GM23338 (cell line): ENCODE measurements at regions not wholly inside any gene's neighbourhood (a gene's known extent, or its start where the extent isn't known, plus 50 kb on each side); places are given as distances from the start of the nearest gene placed in this dataset.

ENCODE experiments used
- ATAC-seq: fragments of 200-7000 bp; cut with Tn5 transposase; 3 replicates; pipeline ENCODE4 v1.9.1; 2020
- DNase-seq: peaks from one replicate; pipeline ENCODE4 v3.0.0-alpha.2; 2015; ENCODE audit warnings: low spot score
- H2AFZ ChIP-seq: fragments of 200-600 bp; sonication (generic); 2 replicates; pipeline ENCODE4 v1.8.0; 2016; ENCODE audit warnings: antibody characterized with exemption, mild to moderate bottlenecking, moderate library complexity
- H3F3A ChIP-seq: fragments of 200-600 bp; sonication (generic); replicated peaks from 2 replicates; pipeline ENCODE4 v1.8.0; 2017; ENCODE audit warnings: antibody characterized with exemption, mixed run types, low read depth
- H3K27ac ChIP-seq: fragments of 200-600 bp; sonication (generic); 2 replicates; pipeline ENCODE4 v1.6.1; 2016; ENCODE audit warnings: low read depth
- H3K27me3 ChIP-seq: fragments of 200-600 bp; sonication (generic); 2 replicates; pipeline ENCODE4 v1.8.0; 2016; ENCODE audit warnings: mild to moderate bottlenecking, mixed run types, moderate library complexity; ENCODE audit not compliant: insufficient read depth
- H3K36me3 ChIP-seq: fragments of 200-600 bp; sonication (generic); 2 replicates; pipeline ENCODE4 v1.8.0; 2016; ENCODE audit warnings: mild to moderate bottlenecking; ENCODE audit not compliant: insufficient read depth
- H3K4me1 ChIP-seq: fragments of 200-600 bp; sonication (generic); 2 replicates; pipeline ENCODE4 v1.8.0; 2016; ENCODE audit warnings: mild to moderate bottlenecking, moderate library complexity; ENCODE audit not compliant: insufficient read depth
- H3K4me2 ChIP-seq: fragments of 200-600 bp; sonication (generic); 2 replicates; pipeline ENCODE4 v1.7.1; 2017; ENCODE audit warnings: mixed run types
- H3K4me3 ChIP-seq: fragments of 200-600 bp; sonication (generic); 2 replicates; pipeline ENCODE4 v1.6.1; 2016; ENCODE audit warnings: mixed run types
- H3K79me2 ChIP-seq: fragments of 200-600 bp; sonication (generic); replicated peaks from 2 replicates; pipeline ENCODE4 v1.8.0; 2017; ENCODE audit warnings: mild to moderate bottlenecking; ENCODE audit not compliant: insufficient read depth
- H3K9me2 ChIP-seq: fragments of 200-600 bp; sonication (generic); 2 replicates; pipeline ENCODE4 v1.8.0; 2017; ENCODE audit not compliant: insufficient read depth
- H4K20me1 ChIP-seq: fragments of 200-600 bp; sonication (generic); replicated peaks from 2 replicates; pipeline ENCODE4 v1.8.0; 2017; ENCODE audit warnings: mild to moderate bottlenecking; ENCODE audit not compliant: insufficient read depth
- H3K27ac Mint-ChIP-seq: 2 replicates; pipeline ENCODE4 v1.8.0; 2020; ENCODE audit warnings: inconsistent platforms, mild to moderate bottlenecking, moderate library complexity, mixed read lengths
- H3K27me3 Mint-ChIP-seq: 3 replicates; pipeline ENCODE4 v1.8.0; 2022; ENCODE audit warnings: low read depth, mild to moderate bottlenecking, moderate library complexity, mixed read lengths, inconsistent platforms; ENCODE audit not compliant: insufficient read depth, poor library complexity
- H3K36me3 Mint-ChIP-seq: 3 replicates; pipeline ENCODE4 v1.8.0; 2021; ENCODE audit warnings: low read depth, mild to moderate bottlenecking, inconsistent platforms, moderate library complexity, mixed read lengths
- H3K4me1 Mint-ChIP-seq: 3 replicates; pipeline ENCODE4 v1.8.0; 2020; ENCODE audit warnings: mild to moderate bottlenecking, inconsistent platforms, mixed read lengths
- H3K4me3 Mint-ChIP-seq: 3 replicates; pipeline ENCODE4 v1.8.0; 2021; ENCODE audit warnings: moderate library complexity, mild to moderate bottlenecking, inconsistent platforms, mixed read lengths
- H3K9me3 Mint-ChIP-seq: 3 replicates; pipeline ENCODE4 v1.8.0; 2020; ENCODE audit warnings: moderate library complexity, mild to moderate bottlenecking, inconsistent platforms, mixed read lengths
- CREB1 ChIP-seq: fragments of 250-450 bp; sonication (Bioruptor Pico); IDR thresholded peaks from 2 replicates; pipeline ENCODE4 v1.5.0; 2020; ENCODE audit warnings: low read depth, mild to moderate bottlenecking, moderate library complexity
- EZH2 ChIP-seq: fragments of 200-600 bp; sonication (generic); IDR thresholded peaks from one replicate; pipeline ENCODE4 v1.8.0; 2017; ENCODE audit warnings: antibody characterized with exemption, mild to moderate bottlenecking, low read depth; ENCODE audit not compliant: unreplicated experiment
- EZH2phosphoT487 ChIP-seq: fragments of 200-600 bp; sonication (generic); IDR thresholded peaks from one replicate; pipeline ENCODE4 v1.8.1; 2018; ENCODE audit warnings: antibody characterized with exemption; ENCODE audit not compliant: unreplicated experiment
- JUNB ChIP-seq: IDR thresholded peaks from one replicate; pipeline ENCODE4 v1.6.1; 2016; ENCODE audit warnings: antibody characterized with exemption; ENCODE audit not compliant: unreplicated experiment
- NANOG ChIP-seq: IDR thresholded peaks from 2 replicates; pipeline ENCODE4 v1.6.1; 2016; ENCODE audit warnings: antibody characterized with exemption, borderline replicate concordance
- POLR2AphosphoS5 ChIP-seq: IDR thresholded peaks from 2 replicates; pipeline ENCODE4 v1.6.1; 2016; ENCODE audit warnings: antibody characterized with exemption, low read depth
- STAT1 ChIP-seq: IDR thresholded peaks from one replicate; pipeline ENCODE4 v1.6.1; 2016; ENCODE audit warnings: antibody characterized with exemption; ENCODE audit not compliant: unreplicated experiment
- ZNF114 ChIP-seq: fragments of 250-450 bp; sonication (Bioruptor Pico); IDR thresholded peaks from 2 replicates; pipeline ENCODE4 v1.5.0; 2020; ENCODE audit warnings: mild to moderate bottlenecking, moderate library complexity
- ZNF331 ChIP-seq: fragments of 250-450 bp; sonication (Bioruptor Pico); IDR thresholded peaks from 2 replicates; pipeline ENCODE4 v1.5.0; 2020; ENCODE audit warnings: low read depth, mild to moderate bottlenecking, moderate library complexity
- TF ChIP-seq, protein P1 (sequence below), 2 experiments: fragments of 200-600 bp in 1 of 2; sonication (generic) in 1 of 2; conservative IDR thresholded peaks; 2 replicates each; pipeline versions ENCODE4 v1.5.1 to v1.6.1; 2016 to 2017; ENCODE audit warnings: antibody characterized with exemption in 2 of 2, low read depth in 2 of 2, mild to moderate bottlenecking in 2 of 2, moderate library complexity in 1 of 2
- TF ChIP-seq, protein P2 (sequence below): fragments of 250-450 bp; sonication (Bioruptor Pico); IDR thresholded peaks from 2 replicates; pipeline ENCODE4 v1.5.0; 2020; ENCODE audit warnings: mild to moderate bottlenecking, moderate library complexity
- TF ChIP-seq, protein P3 (sequence below): IDR thresholded peaks from 2 replicates; pipeline ENCODE4 v1.6.1; 2016; ENCODE audit warnings: antibody characterized with exemption
- TF ChIP-seq, protein P4 (sequence below): IDR thresholded peaks from one replicate; pipeline ENCODE4 v1.6.1; 2018; ENCODE audit warnings: antibody characterized with exemption; ENCODE audit not compliant: unreplicated experiment

DNA sequence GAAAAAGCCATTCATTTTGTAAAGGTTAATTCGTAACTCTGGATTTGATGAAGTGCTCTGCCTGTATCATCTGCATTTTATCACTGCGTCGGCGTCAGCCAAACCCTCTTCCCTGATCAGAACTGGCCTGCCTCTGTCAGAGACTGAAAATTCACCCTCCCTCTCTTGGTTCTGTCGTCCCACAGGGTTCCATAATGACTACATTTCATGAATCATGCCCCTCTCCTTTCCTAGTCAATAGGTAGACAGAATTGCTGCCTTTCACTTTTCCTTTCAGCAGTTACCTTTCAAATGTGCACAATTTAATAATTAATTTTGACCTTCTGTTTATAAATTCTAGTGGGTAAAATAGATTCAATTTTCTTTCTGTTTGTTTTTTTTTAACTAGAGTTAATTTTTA, 423.4 kb downstream of the RFC3 start:
- Mint-ChIP-seq H3K27ac (no peak overlapping the region), H3K9me3 (peaks cover 20% of the 10 kb centered on the region; the same call in 1 of the 3 replicates), H3K27me3 (no peaks in the 10 kb centered on the region), H3K4me3 (no peak overlapping the region), H3K36me3 (peaks cover 8% of the 10 kb centered on the region), H3K4me1 (no peaks in the 10 kb centered on the region; the same call in 2 of the 3 replicates)
- Histone ChIP-seq H2AFZ (0 out of 2 replicates have a peak overlapping the region, but pooled peaks have one; percentile 24), H3K4me2 (no peak overlapping the region), H3K9me2 (no peaks in the 10 kb centered on the region), H3K36me3 (no peaks in the 10 kb centered on the region), H3K4me3 (no peak overlapping the region), H3K27me3 (no peaks in the 10 kb centered on the region), H3F3A (no peaks in the 10 kb centered on the region), H4K20me1 (no peaks in the 10 kb centered on the region), H3K27ac (no peak overlapping the region), H3K4me1 (no peaks in the 10 kb centered on the region), H3K79me2 (no peaks in the 10 kb centered on the region)
- TF ChIP-seq ZNF331 (CRISPR knock-in tag) = no peak
- no peak for TF ChIP-seq CREB1 (CRISPR knock-in tag)
- TF ChIP-seq JUNB = no peak
- no peak for TF ChIP-seq STAT1
- no peak for TF ChIP-seq EZH2phosphoT487
- no peak for TF ChIP-seq POLR2AphosphoS5
- TF ChIP-seq, protein P1, sequence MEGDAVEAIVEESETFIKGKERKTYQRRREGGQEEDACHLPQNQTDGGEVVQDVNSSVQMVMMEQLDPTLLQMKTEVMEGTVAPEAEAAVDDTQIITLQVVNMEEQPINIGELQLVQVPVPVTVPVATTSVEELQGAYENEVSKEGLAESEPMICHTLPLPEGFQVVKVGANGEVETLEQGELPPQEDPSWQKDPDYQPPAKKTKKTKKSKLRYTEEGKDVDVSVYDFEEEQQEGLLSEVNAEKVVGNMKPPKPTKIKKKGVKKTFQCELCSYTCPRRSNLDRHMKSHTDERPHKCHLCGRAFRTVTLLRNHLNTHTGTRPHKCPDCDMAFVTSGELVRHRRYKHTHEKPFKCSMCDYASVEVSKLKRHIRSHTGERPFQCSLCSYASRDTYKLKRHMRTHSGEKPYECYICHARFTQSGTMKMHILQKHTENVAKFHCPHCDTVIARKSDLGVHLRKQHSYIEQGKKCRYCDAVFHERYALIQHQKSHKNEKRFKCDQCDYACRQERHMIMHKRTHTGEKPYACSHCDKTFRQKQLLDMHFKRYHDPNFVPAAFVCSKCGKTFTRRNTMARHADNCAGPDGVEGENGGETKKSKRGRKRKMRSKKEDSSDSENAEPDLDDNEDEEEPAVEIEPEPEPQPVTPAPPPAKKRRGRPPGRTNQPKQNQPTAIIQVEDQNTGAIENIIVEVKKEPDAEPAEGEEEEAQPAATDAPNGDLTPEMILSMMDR (conservative IDR thresholded peaks at IDR 0.05; ENCODE audit: low read depth in 2 of 2) = no peak
- TF ChIP-seq ZNF114 (CRISPR knock-in tag) = no peak
- TF ChIP-seq NANOG = no peak
- TF ChIP-seq, protein P2, sequence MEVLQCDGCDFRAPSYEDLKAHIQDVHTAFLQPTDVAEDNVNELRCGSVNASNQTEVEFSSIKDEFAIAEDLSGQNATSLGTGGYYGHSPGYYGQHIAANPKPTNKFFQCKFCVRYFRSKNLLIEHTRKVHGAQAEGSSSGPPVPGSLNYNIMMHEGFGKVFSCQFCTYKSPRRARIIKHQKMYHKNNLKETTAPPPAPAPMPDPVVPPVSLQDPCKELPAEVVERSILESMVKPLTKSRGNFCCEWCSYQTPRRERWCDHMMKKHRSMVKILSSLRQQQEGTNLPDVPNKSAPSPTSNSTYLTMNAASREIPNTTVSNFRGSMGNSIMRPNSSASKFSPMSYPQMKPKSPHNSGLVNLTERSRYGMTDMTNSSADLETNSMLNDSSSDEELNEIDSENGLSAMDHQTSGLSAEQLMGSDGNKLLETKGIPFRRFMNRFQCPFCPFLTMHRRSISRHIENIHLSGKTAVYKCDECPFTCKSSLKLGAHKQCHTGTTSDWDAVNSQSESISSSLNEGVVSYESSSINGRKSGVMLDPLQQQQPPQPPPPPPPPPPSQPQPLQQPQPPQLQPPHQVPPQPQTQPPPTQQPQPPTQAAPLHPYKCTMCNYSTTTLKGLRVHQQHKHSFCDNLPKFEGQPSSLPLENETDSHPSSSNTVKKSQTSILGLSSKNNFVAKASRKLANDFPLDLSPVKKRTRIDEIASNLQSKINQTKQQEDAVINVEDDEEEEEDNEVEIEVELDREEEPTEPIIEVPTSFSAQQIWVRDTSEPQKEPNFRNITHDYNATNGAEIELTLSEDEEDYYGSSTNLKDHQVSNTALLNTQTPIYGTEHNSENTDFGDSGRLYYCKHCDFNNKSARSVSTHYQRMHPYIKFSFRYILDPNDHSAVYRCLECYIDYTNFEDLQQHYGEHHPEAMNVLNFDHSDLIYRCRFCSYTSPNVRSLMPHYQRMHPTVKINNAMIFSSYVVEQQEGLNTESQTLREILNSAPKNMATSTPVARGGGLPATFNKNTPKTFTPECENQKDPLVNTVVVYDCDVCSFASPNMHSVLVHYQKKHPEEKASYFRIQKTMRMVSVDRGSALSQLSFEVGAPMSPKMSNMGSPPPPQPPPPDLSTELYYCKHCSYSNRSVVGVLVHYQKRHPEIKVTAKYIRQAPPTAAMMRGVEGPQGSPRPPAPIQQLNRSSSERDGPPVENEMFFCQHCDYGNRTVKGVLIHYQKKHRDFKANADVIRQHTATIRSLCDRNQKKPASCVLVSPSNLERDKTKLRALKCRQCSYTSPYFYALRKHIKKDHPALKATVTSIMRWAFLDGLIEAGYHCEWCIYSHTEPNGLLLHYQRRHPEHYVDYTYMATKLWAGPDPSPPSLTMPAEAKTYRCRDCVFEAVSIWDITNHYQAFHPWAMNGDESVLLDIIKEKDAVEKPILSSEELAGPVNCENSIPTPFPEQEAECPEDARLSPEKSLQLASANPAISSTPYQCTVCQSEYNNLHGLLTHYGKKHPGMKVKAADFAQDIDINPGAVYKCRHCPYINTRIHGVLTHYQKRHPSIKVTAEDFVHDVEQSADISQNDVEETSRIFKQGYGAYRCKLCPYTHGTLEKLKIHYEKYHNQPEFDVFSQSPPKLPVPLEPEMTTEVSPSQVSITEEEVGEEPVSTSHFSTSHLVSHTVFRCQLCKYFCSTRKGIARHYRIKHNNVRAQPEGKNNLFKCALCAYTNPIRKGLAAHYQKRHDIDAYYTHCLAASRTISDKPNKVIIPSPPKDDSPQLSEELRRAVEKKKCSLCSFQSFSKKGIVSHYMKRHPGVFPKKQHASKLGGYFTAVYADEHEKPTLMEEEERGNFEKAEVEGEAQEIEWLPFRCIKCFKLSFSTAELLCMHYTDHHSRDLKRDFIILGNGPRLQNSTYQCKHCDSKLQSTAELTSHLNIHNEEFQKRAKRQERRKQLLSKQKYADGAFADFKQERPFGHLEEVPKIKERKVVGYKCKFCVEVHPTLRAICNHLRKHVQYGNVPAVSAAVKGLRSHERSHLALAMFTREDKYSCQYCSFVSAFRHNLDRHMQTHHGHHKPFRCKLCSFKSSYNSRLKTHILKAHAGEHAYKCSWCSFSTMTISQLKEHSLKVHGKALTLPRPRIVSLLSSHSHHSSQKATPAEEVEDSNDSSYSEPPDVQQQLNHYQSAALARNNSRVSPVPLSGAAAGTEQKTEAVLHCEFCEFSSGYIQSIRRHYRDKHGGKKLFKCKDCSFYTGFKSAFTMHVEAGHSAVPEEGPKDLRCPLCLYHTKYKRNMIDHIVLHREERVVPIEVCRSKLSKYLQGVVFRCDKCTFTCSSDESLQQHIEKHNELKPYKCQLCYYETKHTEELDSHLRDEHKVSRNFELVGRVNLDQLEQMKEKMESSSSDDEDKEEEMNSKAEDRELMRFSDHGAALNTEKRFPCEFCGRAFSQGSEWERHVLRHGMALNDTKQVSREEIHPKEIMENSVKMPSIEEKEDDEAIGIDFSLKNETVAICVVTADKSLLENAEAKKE (CRISPR knock-in tag) = no peak
- no peak for TF ChIP-seq EZH2
- TF ChIP-seq, protein P3, sequence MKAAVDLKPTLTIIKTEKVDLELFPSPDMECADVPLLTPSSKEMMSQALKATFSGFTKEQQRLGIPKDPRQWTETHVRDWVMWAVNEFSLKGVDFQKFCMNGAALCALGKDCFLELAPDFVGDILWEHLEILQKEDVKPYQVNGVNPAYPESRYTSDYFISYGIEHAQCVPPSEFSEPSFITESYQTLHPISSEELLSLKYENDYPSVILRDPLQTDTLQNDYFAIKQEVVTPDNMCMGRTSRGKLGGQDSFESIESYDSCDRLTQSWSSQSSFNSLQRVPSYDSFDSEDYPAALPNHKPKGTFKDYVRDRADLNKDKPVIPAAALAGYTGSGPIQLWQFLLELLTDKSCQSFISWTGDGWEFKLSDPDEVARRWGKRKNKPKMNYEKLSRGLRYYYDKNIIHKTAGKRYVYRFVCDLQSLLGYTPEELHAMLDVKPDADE = no peak
- TF ChIP-seq, protein P4, sequence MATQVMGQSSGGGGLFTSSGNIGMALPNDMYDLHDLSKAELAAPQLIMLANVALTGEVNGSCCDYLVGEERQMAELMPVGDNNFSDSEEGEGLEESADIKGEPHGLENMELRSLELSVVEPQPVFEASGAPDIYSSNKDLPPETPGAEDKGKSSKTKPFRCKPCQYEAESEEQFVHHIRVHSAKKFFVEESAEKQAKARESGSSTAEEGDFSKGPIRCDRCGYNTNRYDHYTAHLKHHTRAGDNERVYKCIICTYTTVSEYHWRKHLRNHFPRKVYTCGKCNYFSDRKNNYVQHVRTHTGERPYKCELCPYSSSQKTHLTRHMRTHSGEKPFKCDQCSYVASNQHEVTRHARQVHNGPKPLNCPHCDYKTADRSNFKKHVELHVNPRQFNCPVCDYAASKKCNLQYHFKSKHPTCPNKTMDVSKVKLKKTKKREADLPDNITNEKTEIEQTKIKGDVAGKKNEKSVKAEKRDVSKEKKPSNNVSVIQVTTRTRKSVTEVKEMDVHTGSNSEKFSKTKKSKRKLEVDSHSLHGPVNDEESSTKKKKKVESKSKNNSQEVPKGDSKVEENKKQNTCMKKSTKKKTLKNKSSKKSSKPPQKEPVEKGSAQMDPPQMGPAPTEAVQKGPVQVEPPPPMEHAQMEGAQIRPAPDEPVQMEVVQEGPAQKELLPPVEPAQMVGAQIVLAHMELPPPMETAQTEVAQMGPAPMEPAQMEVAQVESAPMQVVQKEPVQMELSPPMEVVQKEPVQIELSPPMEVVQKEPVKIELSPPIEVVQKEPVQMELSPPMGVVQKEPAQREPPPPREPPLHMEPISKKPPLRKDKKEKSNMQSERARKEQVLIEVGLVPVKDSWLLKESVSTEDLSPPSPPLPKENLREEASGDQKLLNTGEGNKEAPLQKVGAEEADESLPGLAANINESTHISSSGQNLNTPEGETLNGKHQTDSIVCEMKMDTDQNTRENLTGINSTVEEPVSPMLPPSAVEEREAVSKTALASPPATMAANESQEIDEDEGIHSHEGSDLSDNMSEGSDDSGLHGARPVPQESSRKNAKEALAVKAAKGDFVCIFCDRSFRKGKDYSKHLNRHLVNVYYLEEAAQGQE = no peak
- ATAC-seq = no peak
- no peak for DNase-seq
